HK-2 (cell line): ENCODE measurements at regions not wholly inside any gene's neighbourhood (a gene's known extent, or its start where the extent isn't known, plus 50 kb on each side); places are given as distances from the start of the nearest gene placed in this dataset.

ENCODE experiments used
- DNase-seq: peaks from one replicate; pipeline ENCODE4 v3.0.0-alpha.2; 2018; ENCODE audit not compliant: unreplicated experiment

DNA sequence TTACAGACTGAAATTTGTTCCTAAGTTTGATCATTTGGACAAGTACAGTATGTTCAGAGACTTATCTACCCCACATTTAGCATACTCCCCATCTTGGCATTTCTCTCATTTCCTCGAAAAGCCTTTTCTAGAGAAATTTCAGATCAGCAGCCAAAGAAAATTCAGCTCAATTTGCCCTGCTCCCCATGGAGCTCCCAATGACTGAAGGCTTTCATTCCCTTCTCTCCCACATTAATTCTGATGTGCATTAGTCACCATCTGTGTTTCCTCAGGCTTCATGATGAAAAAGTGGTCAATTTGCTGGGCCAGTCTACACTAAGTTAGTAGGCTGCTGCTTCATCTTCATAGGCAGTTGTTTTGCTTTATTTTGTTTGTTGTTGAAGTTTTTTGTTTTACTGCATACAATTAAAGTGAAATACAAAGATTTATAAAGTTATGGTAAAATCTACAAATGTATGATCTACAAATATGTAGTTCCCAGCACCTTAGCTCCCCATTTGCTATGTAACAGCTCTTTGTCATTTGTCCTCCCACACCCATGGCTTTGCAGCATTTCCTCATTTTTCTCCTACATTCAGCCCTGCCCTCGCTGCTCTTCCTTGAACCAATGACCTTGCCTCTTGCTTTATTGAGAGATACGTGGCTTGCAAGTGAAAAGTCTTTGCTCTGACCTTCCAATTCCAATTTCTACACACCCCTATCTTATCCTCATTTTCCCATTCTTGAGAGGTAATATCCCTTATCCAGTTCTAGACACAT is 193.9 kb downstream of the ANAPC10 start:
- no peak for DNase-seq

DNA sequence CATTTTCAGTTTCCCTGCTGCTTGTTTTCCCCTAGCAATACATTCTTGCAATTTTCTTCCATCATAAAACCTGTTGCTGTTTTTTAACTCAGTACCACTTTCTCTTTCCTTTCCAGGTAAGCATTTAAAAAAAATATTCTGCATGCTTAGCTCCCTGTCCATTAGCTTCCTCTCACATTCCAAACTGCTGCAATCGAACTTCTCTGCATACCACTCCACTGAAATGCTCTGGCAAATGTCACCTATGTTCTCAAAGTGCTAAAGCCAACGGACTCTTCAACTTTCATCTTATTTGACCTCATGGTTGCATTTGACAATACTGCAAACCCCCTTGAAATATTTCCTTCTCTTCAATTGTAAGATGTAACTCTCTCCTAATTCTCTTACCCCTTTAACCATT is 192.7 kb downstream of the ANAPC10 start:
- DNase-seq = no peak

DNA sequence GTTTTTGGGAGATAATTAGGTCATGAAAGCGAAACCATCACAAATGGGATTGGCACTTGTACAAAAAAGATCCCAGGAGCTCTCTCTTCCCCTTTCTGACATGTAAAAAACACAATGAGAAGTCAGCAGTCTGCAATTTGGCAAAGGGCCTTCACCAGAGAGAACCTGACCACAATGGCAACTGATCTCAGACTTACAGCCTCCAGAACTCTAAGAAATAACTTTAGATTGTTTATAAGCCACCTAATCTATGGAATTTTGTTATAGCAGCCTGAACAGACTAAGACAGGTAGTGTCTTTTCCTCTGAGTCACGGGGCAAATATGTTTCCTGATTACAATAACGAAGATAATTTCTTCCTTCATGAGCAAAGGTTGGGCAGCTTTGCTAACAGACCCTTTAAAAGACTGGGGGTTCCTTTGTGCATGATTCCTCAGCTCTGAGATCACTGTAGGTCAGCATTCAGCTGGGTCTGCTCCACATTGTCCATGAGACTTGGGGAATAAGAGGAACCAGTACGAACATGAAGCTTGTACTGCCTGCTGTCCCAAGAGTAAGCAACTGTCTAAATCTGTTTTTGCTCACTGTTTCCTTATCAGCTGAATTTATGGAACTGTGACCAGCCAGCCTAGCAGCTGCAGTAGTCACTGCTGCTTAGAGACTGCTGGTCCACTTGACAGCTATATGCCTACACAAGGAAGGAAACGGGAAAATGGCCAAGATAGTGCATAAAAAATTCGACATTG is 191.6 kb downstream of the ANAPC10 start:
- DNase-seq = no peak

DNA sequence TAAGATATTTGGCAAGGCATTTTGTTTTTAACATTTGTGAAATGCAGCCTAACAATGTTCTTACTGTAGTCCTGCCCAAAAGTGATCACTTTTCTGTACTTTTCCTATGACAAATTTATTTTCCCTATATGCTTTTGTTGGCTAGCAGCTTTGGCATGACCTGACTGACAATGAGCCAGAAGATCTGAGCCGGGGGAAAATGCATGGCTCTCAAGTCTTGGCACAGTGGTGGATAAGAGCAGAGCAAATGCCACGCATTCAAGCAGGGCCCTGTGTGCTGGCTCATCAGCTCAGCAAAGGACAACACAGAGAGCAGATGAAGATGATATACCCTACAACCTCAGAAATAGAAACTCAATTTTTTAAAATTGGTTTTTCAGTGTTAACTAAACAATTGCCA is 187.3 kb downstream of the ANAPC10 start:
- no peak for DNase-seq
